Cardiac muscle cell (in vitro differentiated cells and primary cell): ENCODE measurements at regions not wholly inside any gene's neighbourhood (a gene's known extent, or its start where the extent isn't known, plus 50 kb on each side); places are given as distances from the start of the nearest gene placed in this dataset.

Experiments used
- DNase-seq, 2 donors: peaks; one replicate each; pipeline versions ENCODE4 v3.0.0 to v3.0.0-alpha.2; 2010 to 2017; ENCODE audit warnings: low read depth in 1 of 2, low spot score in 1 of 2
- H3K27ac ChIP-seq: fragments of 200-600 bp; sonication (generic); 2 replicates; pipeline ENCODE4 v1.5.1; 2016
- H3K27me3 ChIP-seq: fragments of 200-600 bp; sonication (generic); 2 replicates; pipeline ENCODE4 v1.6.0; 2016; ENCODE audit warnings: control low read depth
- H3K36me3 ChIP-seq: fragments of 200-600 bp; sonication (generic); 2 replicates; pipeline ENCODE4 v1.5.1; 2016; ENCODE audit warnings: control low read depth
- H3K4me1 ChIP-seq: fragments of 200-600 bp; sonication (generic); 2 replicates; pipeline ENCODE4 v1.8.1; 2017; ENCODE audit warnings: low read depth, mild to moderate bottlenecking, mixed run types
- H3K4me3 ChIP-seq: fragments of 200-600 bp; sonication (generic); 2 replicates; pipeline ENCODE4 v1.5.1; 2016; ENCODE audit warnings: mild to moderate bottlenecking
- H3K9me3 ChIP-seq: fragments of 200-600 bp; sonication (generic); 2 replicates; pipeline ENCODE4 v1.5.1; 2017; ENCODE audit warnings: low read depth, mild to moderate bottlenecking, control low read depth
- TF ChIP-seq, protein P1 (sequence below): IDR thresholded peaks from 2 replicates; pipeline ENCODE4 v1.5.1; 2012; ENCODE audit warnings: low read depth, mild to moderate bottlenecking, low read length

DNA sequence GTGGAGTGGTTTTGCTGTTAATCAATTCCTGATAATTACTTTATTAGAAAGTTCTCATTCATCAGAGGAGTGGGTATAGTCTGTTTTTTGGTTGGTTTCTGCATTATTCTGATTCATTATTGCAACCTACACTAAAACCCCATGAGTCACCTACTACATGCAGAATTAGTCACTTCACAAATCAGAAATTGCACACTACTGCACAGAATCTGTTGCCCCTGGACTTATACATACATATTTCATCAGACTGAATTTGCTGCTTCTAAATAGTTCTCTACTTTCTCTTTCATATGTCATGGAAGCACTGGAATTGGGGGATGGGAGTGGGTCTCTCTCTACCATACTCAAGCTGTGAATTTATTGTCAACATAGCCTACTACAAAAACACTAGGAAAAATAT lies 585.1 kb downstream of the DNAH5 start:
- H3K27me3 ChIP-seq: no peaks in the 10 kb centered on the region
- H3K4me1 ChIP-seq: no peaks in the 10 kb centered on the region
- H3K9me3 ChIP-seq: no peaks in the 10 kb centered on the region
- DNase-seq: no peak
- no peaks in the 10 kb centered on the region for H3K36me3 ChIP-seq
- no peak overlapping the region for H3K27ac ChIP-seq
- TF ChIP-seq, protein P1, sequence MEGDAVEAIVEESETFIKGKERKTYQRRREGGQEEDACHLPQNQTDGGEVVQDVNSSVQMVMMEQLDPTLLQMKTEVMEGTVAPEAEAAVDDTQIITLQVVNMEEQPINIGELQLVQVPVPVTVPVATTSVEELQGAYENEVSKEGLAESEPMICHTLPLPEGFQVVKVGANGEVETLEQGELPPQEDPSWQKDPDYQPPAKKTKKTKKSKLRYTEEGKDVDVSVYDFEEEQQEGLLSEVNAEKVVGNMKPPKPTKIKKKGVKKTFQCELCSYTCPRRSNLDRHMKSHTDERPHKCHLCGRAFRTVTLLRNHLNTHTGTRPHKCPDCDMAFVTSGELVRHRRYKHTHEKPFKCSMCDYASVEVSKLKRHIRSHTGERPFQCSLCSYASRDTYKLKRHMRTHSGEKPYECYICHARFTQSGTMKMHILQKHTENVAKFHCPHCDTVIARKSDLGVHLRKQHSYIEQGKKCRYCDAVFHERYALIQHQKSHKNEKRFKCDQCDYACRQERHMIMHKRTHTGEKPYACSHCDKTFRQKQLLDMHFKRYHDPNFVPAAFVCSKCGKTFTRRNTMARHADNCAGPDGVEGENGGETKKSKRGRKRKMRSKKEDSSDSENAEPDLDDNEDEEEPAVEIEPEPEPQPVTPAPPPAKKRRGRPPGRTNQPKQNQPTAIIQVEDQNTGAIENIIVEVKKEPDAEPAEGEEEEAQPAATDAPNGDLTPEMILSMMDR: no peak
- no peak overlapping the region for H3K4me3 ChIP-seq

DNA sequence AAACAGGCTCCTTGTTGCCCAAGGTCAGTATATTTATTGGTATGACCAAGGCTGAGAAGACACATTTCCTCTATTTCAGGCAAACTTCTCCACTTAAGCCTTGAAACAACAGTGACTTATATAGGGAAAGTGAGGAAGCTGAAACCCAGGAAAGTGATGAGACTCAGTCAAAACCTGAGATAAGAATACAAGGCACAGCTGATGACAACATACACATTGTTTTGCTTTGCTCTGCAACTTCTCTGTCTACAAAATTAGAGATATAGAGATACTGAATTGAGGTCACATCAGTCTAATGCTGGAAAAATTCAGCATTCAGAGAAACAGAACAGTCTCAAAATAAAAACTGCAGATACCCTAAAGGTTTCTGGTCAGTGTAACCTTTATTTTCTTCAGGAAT lies 586.1 kb downstream of the DNAH5 start:
- H3K27ac ChIP-seq: no peak overlapping the region
- H3K9me3 ChIP-seq: no peaks in the 10 kb centered on the region
- DNase-seq: no peak
- H3K4me3 ChIP-seq: no peak overlapping the region
- TF ChIP-seq, protein P1: no peak
- H3K4me1 ChIP-seq: no peaks in the 10 kb centered on the region
- H3K27me3 ChIP-seq: no peaks in the 10 kb centered on the region
- H3K36me3 ChIP-seq: no peaks in the 10 kb centered on the region

GRCh38 chr5:13357929-13358328 lies 586.6 kb downstream of the DNAH5 start:
- no peak overlapping the region for H3K4me3 ChIP-seq
- DNase-seq: no peak
- H3K9me3 ChIP-seq: no peaks in the 10 kb centered on the region
- no peaks in the 10 kb centered on the region for H3K27me3 ChIP-seq
- no peaks in the 10 kb centered on the region for H3K36me3 ChIP-seq
- H3K4me1 ChIP-seq: no peaks in the 10 kb centered on the region
- TF ChIP-seq, protein P1: no peak
- no peak overlapping the region for H3K27ac ChIP-seq

DNA sequence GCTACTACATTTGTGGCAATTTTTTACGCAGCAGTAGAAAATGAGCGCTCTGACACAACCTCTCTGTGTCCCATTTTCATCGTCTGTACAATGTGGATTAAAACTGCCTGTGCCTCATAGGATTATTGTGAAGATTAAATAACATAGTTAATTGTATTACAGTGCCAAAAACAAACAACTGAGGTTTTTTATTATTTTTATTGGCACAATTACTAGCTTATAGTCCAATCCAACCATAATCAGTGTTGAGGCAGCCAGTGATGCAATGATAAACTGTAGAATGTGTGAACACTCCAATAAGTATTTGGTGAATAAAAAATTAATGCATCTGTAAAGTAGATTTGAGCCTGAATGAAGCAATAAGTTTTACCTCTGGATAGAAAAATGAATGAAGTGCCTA lies 588.3 kb downstream of the DNAH5 start:
- H3K9me3 ChIP-seq: no peaks in the 10 kb centered on the region
- no peak for DNase-seq
- H3K36me3 ChIP-seq: no peaks in the 10 kb centered on the region
- no peaks in the 10 kb centered on the region for H3K27me3 ChIP-seq
- TF ChIP-seq, protein P1: no peak
- no peaks in the 10 kb centered on the region for H3K4me1 ChIP-seq
- H3K27ac ChIP-seq: no peak overlapping the region
- H3K4me3 ChIP-seq: no peak overlapping the region

DNA sequence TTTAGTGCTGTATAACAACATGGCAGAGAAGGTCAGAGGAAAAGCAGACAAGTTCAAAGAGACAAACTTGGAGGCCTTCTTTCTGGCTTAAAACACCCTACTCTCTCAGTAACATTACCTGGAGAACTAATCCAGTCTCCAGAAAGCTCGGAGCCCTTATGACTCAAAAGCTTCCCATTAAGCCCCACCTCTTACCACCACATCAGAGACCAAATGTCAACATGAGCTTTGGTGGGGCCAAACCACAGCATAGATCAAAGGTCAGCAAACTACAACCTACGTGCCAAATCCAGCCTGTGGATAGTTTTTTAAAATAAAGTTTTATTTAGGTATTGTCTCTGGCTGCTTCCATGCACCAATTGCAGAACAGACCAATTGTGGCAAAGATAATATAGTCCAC lies 589.9 kb downstream of the DNAH5 start:
- no peaks in the 10 kb centered on the region for H3K36me3 ChIP-seq

More for the DNA sequence above, 589.9 kb downstream of the DNAH5 start:
- DNase-seq: no peak
- no peak overlapping the region for H3K27ac ChIP-seq
- H3K9me3 ChIP-seq: no peaks in the 10 kb centered on the region
- H3K27me3 ChIP-seq: no peaks in the 10 kb centered on the region
- no peaks in the 10 kb centered on the region for H3K4me1 ChIP-seq
- TF ChIP-seq, protein P1: no peak
- no peak overlapping the region for H3K4me3 ChIP-seq
